Astrocyte (in vitro differentiated cells and primary cell): ENCODE measurements at regions not wholly inside any gene's neighbourhood (a gene's known extent, or its start where the extent isn't known, plus 50 kb on each side); places are given as distances from the start of the nearest gene placed in this dataset.

Experiments
- CTCF ChIP-seq: IDR thresholded peaks from 2 replicates; pipeline ENCODE4 v1.5.1; 2011; ENCODE audit warnings: low read depth, mild to moderate bottlenecking, inconsistent platforms, low read length, moderate library complexity; ENCODE audit not compliant: insufficient read depth
- EZH2 ChIP-seq: IDR thresholded peaks from 2 replicates; pipeline ENCODE4 v1.6.1; 2012; ENCODE audit warnings: mild to moderate bottlenecking, low read length, inconsistent platforms; ENCODE audit not compliant: insufficient read depth

GRCh38 chr21:38949070-38949380, 143.3 kb downstream of the ETS2 start:
- TF ChIP-seq CTCF (no peak), EZH2 (no peak)
